ENCODE measurements at regions not wholly inside any gene's neighbourhood (a gene's known extent, or its start where the extent isn't known, plus 50 kb on each side); places are given as distances from the start of the nearest gene placed in this dataset.

GRCh38 chr3:72529081-72529480 lies 319.2 kb downstream of the SHQ1 start:
- TF ChIP-seq CTCF (IDR thresholded peaks at IDR 0.05; ENCODE audit: control insufficient read depth, insufficient read depth, low read depth, low read length, missing control alignments) = no peak
- H3K4me3 ChIP-seq (ENCODE audit: control insufficient read depth, low read depth, low read length) = no peak overlapping the region
- DNase-seq (ENCODE audit: low read depth) = no peak

- no peak for DNase-seq (ENCODE audit: low read depth)
- no peak overlapping the region for H3K4me3 ChIP-seq (ENCODE audit: control insufficient read depth, low read depth, low read length)
- no peak for TF ChIP-seq CTCF (IDR thresholded peaks at IDR 0.05; ENCODE audit: control insufficient read depth, insufficient read depth, low read depth, low read length, missing control alignments)
Measured at GRCh38 chr3:72523429-72524151, 324.7 kb downstream of the SHQ1 start.

GRCh38 chr3:72520690-72521308 lies 327.4 kb downstream of the SHQ1 start:
- no peak overlapping the region for H3K4me3 ChIP-seq (ENCODE audit: control insufficient read depth, low read depth, low read length)
- no peak for DNase-seq (ENCODE audit: low read depth)
- no peak for TF ChIP-seq CTCF (IDR thresholded peaks at IDR 0.05; ENCODE audit: control insufficient read depth, insufficient read depth, low read depth, low read length, missing control alignments)

GRCh38 chr3:72519946-72520604 lies 328.2 kb downstream of the SHQ1 start:
- no peak for TF ChIP-seq CTCF (IDR thresholded peaks at IDR 0.05; ENCODE audit: control insufficient read depth, insufficient read depth, low read depth, low read length, missing control alignments)
- H3K4me3 ChIP-seq (ENCODE audit: control insufficient read depth, low read depth, low read length) = no peak overlapping the region
- DNase-seq (ENCODE audit: low read depth) = no peak

- DNase-seq (ENCODE audit: low read depth) = no peak
- H3K4me3 ChIP-seq (ENCODE audit: control insufficient read depth, low read depth, low read length) = no peak overlapping the region
- no peak for TF ChIP-seq CTCF (IDR thresholded peaks at IDR 0.05; ENCODE audit: control insufficient read depth, insufficient read depth, low read depth, low read length, missing control alignments)
Measured at GRCh38 chr3:72517921-72518424, 330.3 kb downstream of the SHQ1 start.

- no peak for DNase-seq (ENCODE audit: low read depth)
- no peak for TF ChIP-seq CTCF (IDR thresholded peaks at IDR 0.05; ENCODE audit: control insufficient read depth, insufficient read depth, low read depth, low read length, missing control alignments)
- no peak overlapping the region for H3K4me3 ChIP-seq (ENCODE audit: control insufficient read depth, low read depth, low read length)
Measured at GRCh38 chr3:72517336-72517735, 330.9 kb downstream of the SHQ1 start.

Measured in AG09309 (cell line).